ENCODE measurements at regions not wholly inside any gene's neighbourhood (a gene's known extent, or its start where the extent isn't known, plus 50 kb on each side); places are given as distances from the start of the nearest gene placed in this dataset.

DNA sequence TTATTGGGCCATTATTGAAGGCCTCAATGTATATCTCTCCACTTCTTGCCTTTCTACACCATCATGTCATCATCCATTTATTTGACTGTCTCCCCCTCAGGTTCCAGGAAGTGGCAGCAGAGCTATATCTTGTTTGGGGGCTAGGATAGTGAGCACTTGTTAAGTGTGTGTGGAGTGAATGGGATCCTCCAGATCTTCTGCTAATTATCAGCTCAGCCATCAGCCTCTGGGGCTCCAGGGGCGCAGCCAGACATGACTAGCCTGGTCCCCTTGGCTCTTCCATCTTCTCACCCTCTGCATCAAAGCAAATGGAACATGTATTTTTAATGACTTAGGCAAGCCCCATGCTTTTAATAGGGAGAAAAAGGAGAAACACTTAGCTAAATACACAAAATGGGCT lies 176.5 kb downstream of the ARHGAP12 start:
- no peak for FAIRE-seq
- H3K36me3 ChIP-seq (ENCODE audit: control insufficient read depth, insufficient read depth, low read length) = no peaks in the 10 kb centered on the region
- DNase-seq (ENCODE audit: extremely low read depth in 1 of 4, low spot score in 3 of 4) = no peak
- intact Hi-C loops (cut with micrococcal nuclease) (no loop called here), in situ Hi-C loops (cut with MboI) (no loop called here)
- no peaks in the 10 kb centered on the region for H3K9me1 ChIP-seq (ENCODE audit: control insufficient read depth, insufficient read depth, low read length)
- no peak overlapping the region for H3K27ac ChIP-seq (ENCODE audit: extremely low read depth, low read depth, low read length)
- no peak overlapping the region for H3K9ac ChIP-seq (ENCODE audit: insufficient read depth in 1 of 2, low read depth in 2 of 2, low read length in 2 of 2)
- H2AFZ ChIP-seq (ENCODE audit: low read depth, low read length) = no peak overlapping the region
- H3K4me2 ChIP-seq (ENCODE audit: insufficient read depth, low read length) = no peak overlapping the region
- CTCF ChIA-PET (ENCODE audit: low intra/inter-chr PET ratio) = no interaction called here
- H3K27me3 ChIP-seq (ENCODE audit: control insufficient read depth in 2 of 2, insufficient read depth in 2 of 2, low read length in 2 of 2) = peaks cover 35 to 71% of the 10 kb centered on the region in 2 experiments; a peak in 4 of 5 replicates
- no peak for ATAC-seq
- WGBS (ENCODE audit: insufficient coverage, low coverage, missing lambda C conversion rate) = 8% methylated on average over 1 of the region's 1 CpG
- H4K20me1 ChIP-seq (replicated peaks; ENCODE audit: control insufficient read depth, insufficient read depth, low read length) = peaks cover 3% of the 10 kb centered on the region; the same call in 1 of the 2 replicates
- H3K4me3 ChIP-seq = no peak overlapping the region
- peaks cover 0 to 8% of the 10 kb centered on the region in 2 experiments; a peak in 1 of 5 replicates for H3K4me1 ChIP-seq (replicated peaks in 1 of 2; ENCODE audit: control insufficient read depth in 2 of 2, insufficient read depth in 2 of 2, low read length in 2 of 2)
- no peaks in the 10 kb centered on the region for H3K9me3 ChIP-seq (replicated peaks; ENCODE audit: control insufficient read depth, insufficient read depth, low read depth, low read length)
- BruUV-seq (replicated peaks) = no TSS peak
- H3K79me2 ChIP-seq (ENCODE audit: control insufficient read depth, insufficient read depth, low read length) = no peaks in the 10 kb centered on the region
- POLR2A ChIA-PET = interaction anchor here (0.6 kb wide), 1 partner anchor 919 kb away, joined by 3 read pairs; no protein-coding TSS in a partner anchor
- TF ChIP-seq ESRRB (CRISPR knock-in tag; IDR thresholded peaks at IDR 0.05; ENCODE audit: borderline replicate concordance) (no peak), PTTG1 (tag; IDR thresholded peaks at IDR 0.05; ENCODE audit: low read depth) (no peak), GATAD2B (IDR thresholded peaks at IDR 0.05; ENCODE audit: borderline replicate concordance) (no peak), RBM14 (IDR thresholded peaks at IDR 0.05; ENCODE audit: borderline replicate concordance, insufficient read depth, low read depth, low read length) (no peak), GABPB1 (CRISPR knock-in tag; IDR thresholded peaks at IDR 0.05) (no peak), ZNF436 (CRISPR knock-in tag; IDR thresholded peaks at IDR 0.05) (no peak), FUS (optimal IDR thresholded peaks at IDR 0.05; ENCODE audit: low read depth, low read length) (no peak), PKNOX1 (IDR thresholded peaks at IDR 0.05) (no peak), HINFP (tag; conservative IDR thresholded peaks at IDR 0.05; ENCODE audit: low read depth) (no peak), SRSF3 (IDR thresholded peaks at IDR 0.05; ENCODE audit: insufficient read depth, low read length) (no peak), CHD2 (IDR thresholded peaks at IDR 0.05; ENCODE audit: low read depth, low read length) (no peak)
- TF ChIP-seq, protein P1, sequence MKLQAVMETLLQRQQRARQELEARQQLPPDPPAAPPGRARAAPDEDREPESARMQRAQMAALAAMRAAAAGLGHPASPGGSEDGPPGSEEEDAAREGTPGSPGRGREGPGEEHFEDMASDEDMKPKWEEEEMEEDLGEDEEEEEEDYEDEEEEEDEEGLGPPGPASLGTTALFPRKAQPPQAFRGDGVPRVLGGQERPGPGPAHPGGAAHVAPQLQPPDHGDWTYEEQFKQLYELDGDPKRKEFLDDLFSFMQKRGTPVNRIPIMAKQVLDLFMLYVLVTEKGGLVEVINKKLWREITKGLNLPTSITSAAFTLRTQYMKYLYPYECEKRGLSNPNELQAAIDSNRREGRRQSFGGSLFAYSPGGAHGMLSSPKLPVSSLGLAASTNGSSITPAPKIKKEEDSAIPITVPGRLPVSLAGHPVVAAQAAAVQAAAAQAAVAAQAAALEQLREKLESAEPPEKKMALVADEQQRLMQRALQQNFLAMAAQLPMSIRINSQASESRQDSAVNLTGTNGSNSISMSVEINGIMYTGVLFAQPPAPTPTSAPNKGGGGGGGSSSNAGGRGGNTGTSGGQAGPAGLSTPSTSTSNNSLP (IDR thresholded peaks at IDR 0.05; ENCODE audit: borderline replicate concordance, low read depth, low read length) = no peak
- TF ChIP-seq, protein P2, sequence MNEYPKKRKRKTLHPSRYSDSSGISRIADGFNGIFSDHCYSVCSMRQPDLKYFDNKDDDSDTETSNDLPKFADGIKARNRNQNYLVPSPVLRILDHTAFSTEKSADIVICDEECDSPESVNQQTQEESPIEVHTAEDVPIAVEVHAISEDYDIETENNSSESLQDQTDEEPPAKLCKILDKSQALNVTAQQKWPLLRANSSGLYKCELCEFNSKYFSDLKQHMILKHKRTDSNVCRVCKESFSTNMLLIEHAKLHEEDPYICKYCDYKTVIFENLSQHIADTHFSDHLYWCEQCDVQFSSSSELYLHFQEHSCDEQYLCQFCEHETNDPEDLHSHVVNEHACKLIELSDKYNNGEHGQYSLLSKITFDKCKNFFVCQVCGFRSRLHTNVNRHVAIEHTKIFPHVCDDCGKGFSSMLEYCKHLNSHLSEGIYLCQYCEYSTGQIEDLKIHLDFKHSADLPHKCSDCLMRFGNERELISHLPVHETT (CRISPR knock-in tag; conservative IDR thresholded peaks at IDR 0.05 in 1 of 2, IDR thresholded peaks at IDR 0.05 in 1 of 2) = no peak
- TF ChIP-seq, protein P3, sequence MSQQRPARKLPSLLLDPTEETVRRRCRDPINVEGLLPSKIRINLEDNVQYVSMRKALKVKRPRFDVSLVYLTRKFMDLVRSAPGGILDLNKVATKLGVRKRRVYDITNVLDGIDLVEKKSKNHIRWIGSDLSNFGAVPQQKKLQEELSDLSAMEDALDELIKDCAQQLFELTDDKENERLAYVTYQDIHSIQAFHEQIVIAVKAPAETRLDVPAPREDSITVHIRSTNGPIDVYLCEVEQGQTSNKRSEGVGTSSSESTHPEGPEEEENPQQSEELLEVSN (IDR thresholded peaks at IDR 0.05; ENCODE audit: borderline replicate concordance in 1 of 2, extremely low read depth in 1 of 2, insufficient read depth in 1 of 2, insufficient read length in 1 of 2, low read depth in 1 of 2, low read length in 1 of 2, poor library complexity in 1 of 2, severe bottlenecking in 1 of 2) = no peak
